GM18867 (cell line): ENCODE measurements at regions not wholly inside any gene's neighbourhood (a gene's known extent, or its start where the extent isn't known, plus 50 kb on each side); places are given as distances from the start of the nearest gene placed in this dataset.

Experiments used
- ATAC-seq: cut with Tn5 transposase; IDR thresholded peaks from one replicate; pipeline ENCODE4 v1.9.1; 2021; ENCODE audit warnings: mild to moderate bottlenecking, moderate library complexity; ENCODE audit not compliant: unreplicated experiment

DNA sequence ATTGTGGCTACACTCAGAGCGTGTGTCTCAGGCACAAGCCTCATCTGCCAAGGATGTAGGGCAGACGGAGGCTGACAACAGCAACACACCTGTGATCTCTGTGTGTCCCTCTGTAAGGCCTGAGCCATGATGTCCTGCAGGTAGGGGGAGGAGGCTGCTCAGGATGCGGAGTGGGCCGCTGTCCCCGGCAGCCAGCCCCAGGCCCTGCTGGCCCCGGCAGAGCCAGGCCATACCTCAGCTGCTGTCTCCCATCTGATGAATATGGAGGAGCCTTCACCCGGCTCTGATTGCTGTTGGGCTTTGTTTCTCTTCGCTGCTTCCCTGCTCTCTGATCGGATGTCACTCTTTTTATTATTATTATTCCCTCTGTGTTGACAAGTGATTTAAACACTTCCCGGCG lies 83.6 kb upstream of the NCAM1 start:
- no peak for ATAC-seq

DNA sequence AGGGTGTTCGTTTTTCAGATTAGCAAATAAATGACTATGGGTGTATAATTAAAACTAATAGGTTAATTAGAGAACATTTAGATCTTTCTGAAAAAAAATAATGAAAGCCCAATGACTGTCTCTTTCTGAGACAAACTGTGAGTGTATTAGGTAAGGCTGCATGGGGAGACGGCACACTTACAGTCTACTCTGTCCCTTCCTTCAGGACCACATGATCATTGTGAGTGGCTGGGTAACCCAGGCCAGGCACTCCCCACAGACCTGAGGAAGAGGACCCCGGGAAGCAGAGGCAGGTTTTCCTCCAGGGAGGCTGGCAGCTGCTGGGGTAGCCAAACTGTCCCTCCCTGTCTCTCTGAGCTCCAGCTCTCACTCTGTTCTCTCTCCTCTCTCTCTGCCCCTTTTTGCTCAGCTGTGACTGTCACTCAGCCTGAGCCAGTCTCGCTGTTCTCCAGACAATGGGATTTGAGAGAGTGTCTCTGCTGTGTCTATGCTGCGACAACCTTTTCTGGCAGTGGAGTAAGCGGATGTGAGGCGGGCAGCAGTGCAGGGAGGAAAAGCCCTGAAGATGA lies 83.1 kb upstream of the NCAM1 start:
- no peak for ATAC-seq

DNA sequence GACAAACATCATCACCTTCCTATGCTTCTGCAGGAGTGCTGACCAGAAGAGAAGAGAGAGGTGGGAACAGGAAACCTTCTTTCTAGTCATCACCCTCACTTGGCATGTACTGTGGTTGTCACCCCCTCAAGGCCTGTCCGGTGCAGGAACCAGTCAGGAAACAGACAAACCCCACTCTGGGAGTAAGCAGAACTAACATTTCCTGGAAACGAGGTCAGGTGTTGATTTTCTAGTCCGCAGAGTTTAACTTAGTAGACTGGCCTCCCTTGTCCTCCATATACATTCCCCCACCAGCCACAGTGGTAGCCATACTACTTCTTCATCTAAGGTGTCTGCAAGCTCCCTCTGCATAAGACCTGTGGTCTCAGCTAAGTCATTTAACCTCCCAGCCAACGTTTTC lies 80.7 kb upstream of the NCAM1 start:
- ATAC-seq = no peak

DNA sequence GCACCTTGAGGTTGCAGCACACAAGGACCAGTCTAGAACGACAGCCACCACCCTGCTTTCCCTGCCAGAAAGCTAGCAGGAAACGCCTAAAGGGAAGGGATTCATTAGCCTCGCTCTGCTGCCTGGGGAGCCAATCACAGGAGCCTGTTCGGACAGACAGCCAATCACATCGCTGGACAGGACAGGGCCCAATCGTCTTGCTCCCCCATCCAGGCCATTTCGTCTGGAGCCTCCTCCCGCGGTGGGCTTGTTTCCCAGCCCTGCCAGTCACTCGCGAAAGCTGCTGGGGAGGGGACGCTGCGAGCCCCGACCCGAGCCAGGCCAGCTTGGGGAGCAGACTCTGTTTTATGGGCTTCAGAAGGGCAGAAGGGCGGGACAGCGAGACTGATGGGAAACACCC lies 79.8 kb upstream of the NCAM1 start:
- no peak for ATAC-seq

DNA sequence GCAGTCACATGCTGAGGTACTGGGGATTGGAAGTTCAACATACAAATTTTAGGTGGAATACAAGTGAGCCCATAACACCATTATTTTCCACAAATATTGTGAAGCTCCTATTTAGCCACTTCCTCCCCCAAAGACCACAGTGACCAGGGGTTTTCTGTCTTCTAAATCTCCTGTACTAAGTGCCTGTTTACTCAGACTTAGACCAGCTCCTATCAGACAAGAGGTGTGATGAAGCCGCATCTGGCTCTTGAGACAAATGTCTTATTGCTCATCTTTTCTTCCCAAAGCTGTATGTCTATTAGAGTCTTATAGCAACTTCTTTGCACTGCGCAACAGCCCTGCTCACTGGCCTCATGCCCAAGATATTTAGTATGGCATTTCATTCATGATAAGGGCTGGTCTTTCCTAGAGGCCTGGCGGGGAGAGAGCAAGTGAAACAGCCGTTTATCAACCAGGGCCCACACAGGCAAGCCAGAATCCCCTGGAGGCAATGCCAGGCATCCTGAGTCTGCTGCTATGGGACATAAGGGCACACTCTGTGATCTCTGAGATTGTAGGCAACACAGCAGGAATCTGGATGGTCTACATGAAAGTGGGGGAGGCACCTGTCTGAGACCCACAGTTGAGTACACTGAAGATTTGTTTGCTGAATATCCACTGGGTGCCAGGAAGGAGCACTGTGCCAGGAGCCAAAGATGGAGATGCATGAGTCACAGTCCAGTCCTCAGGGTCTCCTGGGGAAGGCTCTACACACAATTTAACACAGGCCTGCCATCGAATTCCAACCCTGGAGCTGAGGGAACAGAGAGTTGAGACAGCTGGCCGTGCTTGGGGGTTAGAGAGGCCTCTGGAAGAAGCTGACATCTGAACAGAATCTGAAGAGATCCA lies 78.5 kb upstream of the NCAM1 start:
- no peak for ATAC-seq

DNA sequence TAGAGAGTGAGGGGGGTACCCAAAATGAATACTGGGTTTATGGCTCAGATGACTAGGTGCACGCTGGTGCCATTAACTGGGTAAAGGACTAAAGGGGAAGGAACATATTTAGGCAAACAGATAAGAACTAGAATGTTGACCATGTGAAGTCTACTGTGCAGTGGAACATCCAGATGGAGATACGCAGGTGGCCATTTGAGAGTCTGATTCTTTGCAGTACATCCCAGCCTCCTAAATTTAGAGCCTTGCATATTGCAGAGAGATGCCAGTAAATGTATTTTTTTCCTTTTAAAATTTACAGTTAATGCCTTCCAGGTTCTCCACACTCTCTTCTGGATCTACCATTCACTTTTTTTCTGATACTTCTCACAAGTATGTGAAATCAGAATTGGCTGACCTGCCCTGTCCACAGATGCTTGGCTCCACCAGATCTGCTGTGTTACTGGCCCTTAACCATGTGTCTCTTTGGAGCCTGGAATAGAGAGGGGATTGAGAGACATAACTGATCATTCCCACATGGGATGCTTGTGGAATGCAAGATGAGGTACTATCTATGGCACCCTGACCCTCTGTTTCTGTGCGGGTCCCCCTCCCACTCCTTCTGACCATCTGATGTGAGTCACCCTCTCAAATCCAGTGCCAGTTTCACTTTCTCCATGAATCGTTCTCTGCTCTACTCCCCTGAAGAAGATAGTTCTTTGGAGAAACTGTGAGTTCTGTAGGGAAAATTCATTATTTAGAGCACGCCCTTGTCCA lies 77.0 kb upstream of the NCAM1 start:
- no peak for ATAC-seq

DNA sequence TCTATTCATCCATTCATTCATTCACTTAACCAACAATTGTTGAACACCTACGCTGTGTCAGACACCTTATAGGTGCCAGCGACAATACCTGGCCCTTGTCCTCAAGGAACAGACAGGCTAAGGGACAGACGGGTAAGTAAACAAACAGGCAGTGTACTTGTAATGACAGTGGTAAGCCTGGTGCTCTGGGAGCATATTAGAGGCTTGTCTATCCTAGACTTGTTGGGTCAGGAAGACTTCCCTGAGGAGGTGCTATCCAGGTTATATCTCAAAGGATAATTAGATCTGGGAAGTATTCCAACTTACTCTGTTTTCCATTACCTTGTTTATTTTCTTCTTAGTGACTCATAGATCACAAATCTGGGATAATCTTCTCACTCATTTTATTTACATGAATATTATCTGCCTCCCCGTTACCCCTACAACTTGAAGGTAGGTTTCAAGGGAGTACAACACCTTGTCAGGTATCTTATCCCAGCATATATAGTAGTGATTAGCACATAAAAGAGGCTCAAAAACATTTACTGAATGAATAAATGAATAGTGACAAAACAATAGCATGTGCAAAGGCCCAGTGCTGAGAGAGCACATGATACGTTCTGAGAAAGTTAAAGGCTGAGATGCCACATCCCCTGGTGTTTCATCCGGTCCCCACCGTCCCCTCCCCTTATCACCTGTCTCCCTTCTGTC lies 75.3 kb upstream of the NCAM1 start:
- ATAC-seq = no peak

DNA sequence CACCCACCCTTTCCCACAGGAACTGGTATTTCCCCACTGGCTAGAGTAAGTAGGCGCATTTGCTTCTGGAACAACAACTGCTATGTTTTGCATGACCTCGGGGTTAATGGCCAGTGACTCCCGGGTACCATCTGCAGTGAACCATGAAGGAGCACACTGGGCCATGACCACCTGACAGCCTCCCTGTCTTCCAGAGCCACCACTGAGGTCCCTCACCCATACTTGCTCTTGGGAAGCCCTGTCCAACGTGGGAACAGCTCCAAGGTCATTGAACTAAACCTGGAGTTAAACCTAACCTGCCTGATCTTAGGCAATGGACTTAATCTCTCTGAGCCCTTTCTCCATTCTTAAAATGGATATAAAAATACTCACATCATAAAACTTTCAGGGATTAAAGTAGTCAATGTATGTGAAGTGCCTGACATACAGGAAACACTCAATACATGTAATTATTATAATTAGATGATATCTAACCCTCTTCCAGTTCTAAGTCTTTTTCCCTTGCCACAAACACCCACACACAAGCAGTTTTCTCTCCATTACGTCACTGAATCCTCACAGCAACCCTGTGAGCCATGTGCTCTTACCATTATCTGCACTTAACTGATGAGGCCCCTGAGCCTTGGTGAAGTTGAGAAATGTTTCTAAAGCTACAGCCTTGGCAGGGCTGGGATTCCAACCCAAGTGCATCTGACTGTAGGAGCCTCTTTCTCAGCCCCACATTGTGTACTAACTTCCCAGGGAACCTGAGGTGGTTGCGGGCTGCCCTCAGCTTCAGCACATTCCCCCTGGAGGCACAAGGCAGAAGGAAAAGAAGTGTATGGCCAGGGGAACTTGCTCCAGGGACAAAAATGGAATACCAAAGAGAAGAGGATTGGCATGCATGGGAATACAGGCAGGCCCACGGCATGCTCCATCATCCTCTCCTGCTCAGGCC lies 74.5 kb upstream of the NCAM1 start:
- no peak for ATAC-seq

DNA sequence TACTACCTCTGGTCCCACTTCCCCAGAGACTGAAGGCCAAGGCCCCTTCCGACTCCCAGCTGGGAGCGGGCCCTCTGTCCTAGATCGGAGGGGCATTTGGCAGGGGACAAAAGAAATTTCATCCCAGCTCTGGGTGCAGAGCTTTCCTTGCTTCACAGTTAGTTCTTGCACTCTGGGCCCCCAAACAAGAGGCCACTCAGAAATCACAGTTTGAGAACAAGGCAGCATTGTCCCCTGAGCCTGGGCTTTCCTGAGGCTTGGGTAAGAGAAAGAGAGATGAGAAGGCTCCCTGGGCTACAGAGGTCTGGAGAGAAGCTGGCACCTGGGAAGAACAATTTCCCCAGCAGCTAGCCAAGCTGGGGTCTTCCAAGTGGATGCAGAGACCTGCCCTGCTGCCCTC lies 71.8 kb upstream of the NCAM1 start:
- ATAC-seq = no peak

DNA sequence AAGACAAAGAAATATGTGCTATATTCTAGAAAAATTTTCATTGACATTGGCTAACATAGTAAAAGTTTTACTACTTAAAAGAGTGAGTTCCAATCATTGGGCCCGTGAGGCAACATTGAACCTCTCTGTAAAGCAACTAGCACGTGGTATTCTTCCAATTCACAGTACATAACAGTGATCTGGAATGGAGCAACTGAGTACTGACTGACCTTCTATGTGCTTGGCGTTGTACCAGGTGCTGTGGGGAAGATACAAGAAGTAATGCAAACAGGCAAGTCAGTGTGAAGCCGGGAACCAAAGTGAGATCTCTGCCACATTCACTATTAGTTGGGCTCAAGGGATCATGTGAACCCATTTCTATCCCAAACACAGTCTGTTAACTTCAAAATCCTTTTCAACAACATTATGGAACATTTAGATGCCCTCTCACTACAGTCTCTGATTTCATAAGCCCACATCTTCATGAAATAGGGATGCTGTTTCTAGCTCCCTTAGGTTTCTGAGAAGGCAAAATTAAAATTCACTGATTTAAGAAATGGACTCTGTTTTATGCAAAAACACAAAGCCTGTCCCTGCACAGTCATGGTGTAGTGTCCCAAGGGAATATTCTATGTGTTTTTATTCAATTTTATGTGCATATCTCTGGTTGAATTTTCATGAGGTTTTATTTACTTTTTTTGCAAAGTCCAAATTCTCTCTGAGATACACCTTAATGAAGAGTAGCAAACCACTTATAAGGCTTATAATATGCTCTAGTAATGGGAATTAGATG lies 61.8 kb upstream of the NCAM1 start:
- ATAC-seq = no peak

DNA sequence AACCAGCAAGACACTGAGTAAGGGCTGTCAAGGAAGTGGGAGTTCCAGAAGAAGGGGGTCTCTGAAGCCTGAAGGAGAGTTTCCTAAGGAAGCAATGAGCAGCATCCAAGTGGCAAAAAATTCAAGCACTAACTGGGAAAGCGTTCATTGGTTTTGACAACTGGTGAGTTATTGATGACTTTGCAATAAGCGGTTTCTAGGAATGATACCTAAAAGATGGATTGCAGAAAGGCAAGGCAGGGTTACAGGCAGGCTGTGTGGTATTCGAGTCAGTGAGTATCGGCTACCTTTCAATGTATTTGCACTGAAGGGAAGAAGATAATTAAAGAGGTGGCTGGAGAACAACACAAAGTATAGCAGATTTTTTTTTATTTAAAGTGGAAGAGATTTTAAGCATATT lies 59.3 kb upstream of the NCAM1 start:
- ATAC-seq = no peak

DNA sequence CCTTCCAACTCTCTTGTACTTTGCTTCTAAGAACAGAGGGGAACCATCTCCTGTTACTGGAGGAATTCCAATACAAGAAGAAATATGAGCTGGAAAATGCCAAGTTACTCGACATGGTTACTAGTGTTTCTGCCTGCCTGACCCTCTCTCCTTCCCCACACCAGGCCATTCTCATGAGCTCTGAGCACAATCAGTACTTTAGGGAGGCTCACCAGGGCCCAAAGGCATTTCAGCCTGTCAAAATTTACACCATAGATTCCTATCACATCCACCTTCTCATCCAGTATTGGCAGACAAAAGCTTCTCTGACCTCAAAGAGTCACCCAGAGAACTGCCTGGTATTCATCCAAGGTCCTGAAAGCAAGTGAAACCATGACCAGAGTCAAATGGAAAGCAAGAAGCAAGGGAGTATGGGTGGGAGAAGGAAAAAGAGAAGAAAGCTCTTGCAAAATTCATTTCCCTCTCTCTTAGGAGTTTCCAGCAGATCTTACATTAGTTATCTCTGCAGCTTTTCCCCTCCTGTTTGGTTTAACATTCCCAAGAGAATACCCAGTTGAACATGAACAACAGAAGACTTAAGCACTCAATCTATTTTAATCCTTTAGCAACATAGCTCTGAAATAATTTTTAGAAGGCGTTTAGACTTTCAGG lies 58.7 kb upstream of the NCAM1 start:
- ATAC-seq = no peak

DNA sequence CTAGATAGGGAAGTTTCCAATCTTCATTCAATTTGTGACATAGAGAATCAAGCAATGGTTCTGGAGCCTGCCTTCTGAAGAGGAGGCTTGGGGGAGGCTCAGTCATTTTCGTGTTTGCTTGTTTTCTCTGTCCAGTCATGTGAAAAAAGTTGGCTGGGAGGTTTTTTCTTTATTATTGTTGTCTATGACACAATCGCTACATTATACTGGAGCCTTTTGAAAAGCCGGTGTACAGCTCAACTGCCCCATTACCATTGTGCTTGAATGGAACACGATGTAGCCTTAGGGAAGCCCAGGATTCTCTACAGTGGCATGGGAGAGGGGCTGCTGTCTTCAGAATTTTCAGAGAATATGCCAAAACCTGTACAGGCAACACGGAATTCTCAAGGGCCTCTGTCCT lies 57.9 kb upstream of the NCAM1 start:
- ATAC-seq = no peak

DNA sequence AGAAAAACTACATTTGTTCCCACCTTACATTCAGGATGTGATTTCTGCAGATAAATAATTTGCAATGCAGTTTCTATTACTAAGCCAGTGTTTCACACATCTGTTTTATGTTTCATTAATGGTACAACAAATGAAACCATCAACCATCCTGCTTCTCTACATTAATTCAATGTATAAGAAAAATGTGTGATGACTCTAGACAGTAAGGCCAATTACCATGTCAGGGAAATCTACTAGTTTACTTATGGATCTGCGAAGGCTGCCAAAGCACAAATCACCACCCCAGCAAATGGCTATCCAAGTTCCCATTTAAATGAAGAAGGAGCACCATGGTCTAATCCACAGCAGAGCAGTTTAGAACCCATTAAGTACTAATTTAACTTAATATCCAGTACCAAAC lies 50.1 kb upstream of the NCAM1 start:
- ATAC-seq = no peak
